GM10266 (cell line): ENCODE measurements at regions not wholly inside any gene's neighbourhood (a gene's known extent, or its start where the extent isn't known, plus 50 kb on each side); places are given as distances from the start of the nearest gene placed in this dataset.
"Not testable (repeated sequence)": the region's sequence is repeated elsewhere in the genome, so short reads cannot be mapped to it uniquely, and the experiment has no call there.

ENCODE experiments used
- DNase-seq: peaks from one replicate; pipeline ENCODE4 v3.0.0; 2012; ENCODE audit errors: extremely low spot score
- TF ChIP-seq, protein P1 (sequence below): IDR thresholded peaks from 2 replicates; pipeline ENCODE4 v1.5.1; 2012; ENCODE audit warnings: mild to moderate bottlenecking, low read depth; ENCODE audit not compliant: control insufficient read depth, insufficient read depth; ENCODE audit errors: missing control alignments

DNA sequence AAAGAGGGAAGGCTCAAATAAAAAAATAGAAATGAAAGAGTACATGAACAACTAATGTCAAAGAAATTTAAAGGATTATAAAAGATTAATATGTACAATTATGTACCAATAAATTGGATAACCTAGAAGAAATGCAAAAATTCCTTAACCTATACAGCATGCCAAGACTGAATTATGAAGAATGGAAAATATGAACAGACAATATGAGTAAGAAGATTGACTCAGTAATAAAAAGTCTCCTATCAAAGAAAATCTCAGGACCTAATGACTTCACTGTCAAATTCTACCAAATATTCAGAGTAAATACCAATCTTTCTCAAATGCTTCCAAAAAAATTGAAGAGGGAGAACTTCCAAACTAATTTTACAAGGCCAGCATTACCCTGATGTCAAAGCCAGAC, 120.2 kb upstream of the SPOPL start:
- TF ChIP-seq, protein P1, sequence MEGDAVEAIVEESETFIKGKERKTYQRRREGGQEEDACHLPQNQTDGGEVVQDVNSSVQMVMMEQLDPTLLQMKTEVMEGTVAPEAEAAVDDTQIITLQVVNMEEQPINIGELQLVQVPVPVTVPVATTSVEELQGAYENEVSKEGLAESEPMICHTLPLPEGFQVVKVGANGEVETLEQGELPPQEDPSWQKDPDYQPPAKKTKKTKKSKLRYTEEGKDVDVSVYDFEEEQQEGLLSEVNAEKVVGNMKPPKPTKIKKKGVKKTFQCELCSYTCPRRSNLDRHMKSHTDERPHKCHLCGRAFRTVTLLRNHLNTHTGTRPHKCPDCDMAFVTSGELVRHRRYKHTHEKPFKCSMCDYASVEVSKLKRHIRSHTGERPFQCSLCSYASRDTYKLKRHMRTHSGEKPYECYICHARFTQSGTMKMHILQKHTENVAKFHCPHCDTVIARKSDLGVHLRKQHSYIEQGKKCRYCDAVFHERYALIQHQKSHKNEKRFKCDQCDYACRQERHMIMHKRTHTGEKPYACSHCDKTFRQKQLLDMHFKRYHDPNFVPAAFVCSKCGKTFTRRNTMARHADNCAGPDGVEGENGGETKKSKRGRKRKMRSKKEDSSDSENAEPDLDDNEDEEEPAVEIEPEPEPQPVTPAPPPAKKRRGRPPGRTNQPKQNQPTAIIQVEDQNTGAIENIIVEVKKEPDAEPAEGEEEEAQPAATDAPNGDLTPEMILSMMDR = no peak
- no peak for DNase-seq

DNA sequence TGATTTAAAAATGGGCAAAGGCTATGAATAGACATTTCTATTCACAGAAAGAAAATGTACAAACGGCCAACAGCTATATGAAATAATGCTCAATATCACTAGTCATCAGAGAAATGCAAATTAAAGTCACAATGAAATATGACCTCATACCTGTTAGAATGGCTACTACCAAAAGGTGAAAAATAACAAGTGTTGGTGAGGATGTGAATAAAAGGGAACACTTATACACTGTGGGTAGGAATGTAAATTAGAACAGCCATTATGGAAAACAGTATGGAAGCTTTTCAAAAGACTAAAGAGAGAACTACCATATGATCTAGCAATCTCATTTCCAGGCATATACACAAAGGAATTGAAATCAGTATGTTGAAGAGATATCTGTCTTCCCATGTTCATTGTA, 118.9 kb upstream of the SPOPL start:
- TF ChIP-seq, protein P1 = no peak
- no peak for DNase-seq

DNA sequence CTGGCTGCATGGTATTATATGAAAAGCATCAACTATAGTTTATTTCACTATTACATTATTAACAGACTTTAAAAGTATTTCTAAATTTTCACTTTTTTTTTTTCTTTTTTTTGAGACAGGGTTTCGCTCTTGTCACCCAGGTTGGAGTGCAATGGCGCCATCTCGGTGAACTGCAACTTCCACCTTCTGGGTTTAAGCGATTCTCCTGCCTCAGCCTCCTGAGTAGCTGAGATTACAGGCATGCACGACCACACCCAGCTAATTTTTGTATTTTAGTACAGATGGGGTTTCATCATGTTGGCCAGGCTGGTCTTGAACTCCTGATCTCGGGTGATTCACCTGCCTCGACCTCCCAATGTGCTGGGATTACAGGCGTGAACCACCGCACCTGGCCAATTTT, 115.4 kb upstream of the SPOPL start:
- not testable (repeated sequence) for DNase-seq

DNA sequence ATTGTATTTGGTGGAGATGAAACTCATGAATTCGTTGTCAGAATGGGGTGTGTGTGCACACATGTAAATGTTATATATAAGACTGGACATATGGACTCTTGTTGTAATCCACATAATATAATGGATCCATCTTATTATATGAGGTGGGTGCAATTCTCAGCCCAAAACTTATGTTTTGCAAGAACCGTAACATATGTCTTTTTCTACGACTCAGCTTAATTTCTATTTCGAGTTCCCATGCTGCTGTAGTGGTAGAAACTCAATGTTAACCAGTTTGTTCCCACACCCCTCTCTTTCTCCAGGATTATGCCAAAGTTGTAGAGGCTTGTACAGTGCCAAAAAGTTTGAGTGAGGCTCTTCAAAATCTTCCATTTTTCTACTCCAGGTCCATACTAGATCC, 112.5 kb upstream of the SPOPL start:
- TF ChIP-seq, protein P1 = no peak
- DNase-seq = no peak

DNA sequence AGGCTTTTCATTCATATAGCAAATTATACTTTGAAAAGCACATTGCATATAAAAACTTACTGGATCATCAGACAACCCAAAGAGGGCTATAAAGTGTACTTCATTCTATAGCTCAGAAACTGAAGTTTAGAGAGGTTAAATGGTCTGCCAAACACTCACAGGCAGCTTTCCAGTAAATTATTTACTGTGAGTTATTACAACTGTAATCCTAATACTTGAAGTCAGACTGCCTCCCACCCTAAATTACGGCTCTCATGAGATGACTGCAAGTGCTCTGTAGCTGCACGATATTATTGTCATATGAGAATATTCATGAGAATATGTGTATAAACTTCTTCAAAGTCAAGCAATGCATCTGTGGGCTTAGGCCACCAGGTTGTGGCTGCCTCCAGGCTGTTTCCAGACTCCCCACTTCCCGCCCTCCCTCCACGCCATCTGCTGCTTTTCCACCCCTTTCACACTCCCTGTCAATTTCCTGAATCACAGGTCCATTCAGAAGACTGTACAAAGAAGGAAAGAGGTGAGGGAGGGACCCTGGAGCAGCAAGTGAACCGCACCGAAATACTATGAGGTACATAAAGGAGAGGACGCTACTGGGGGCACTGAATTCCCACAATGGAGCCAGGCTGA, 111.1 kb upstream of the SPOPL start:
- no peak for DNase-seq

DNA sequence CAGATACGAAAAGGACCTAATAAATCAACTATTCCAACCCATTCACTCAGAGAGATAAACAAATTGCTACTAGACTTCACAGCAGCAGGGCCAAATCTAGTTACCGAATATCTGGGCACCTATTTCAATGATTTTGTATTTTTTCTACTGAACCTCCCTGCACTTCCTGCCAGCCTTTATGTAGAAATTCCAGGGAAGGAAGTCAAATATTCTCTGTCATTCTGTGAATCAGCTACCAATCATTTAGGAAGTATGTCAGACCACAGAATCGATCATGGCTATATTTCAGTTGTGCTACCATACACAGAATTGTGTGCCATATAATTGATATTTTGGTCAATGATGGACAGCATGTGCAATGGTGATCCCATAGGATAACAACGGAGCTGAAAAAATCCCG, 109.6 kb upstream of the SPOPL start:
- TF ChIP-seq, protein P1 = no peak

More for the DNA sequence above, 111.1 kb upstream of the SPOPL start:
- TF ChIP-seq, protein P1 = no peak

DNA sequence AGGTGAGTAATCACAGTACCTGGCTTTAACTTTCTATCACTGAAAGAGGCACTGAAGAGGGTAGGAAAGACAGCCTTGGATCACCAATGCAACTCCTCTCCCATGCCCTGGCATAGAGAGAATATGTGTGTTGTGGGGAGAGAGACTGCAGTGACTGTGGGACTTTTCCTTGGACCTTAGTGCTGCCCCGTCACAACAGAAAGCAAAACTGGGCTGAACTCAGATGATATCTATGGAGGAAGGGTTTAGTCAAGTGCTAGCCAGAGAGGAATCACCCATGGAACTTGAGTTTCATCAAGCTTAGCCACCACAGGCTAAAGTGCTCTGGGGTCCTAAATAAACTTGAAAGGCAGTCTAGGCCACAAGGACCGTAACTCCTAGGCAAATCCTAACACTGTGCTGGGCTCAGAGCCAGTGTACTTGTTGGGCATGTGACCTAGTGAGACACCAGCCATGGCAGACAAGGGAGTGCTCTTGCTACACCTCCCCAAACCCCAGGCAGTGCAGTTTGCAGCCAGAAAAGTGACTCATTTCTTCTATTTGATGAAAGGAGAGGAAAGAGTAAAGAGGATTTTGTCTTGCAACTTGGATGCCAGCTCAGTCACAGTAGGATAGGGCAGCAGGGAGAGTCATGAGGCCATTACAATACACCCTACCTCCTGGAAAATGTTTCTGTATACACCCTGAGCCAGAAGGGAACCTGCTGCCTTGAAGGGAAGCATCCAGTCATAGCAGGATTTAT, 105.8 kb upstream of the SPOPL start:
- TF ChIP-seq, protein P1 = no peak
- DNase-seq = no peak

More for the DNA sequence above, 109.6 kb upstream of the SPOPL start:
- DNase-seq = no peak
